Ovary (tissue), 7 donors: ENCODE measurements at regions not wholly inside any gene's neighbourhood (a gene's known extent, or its start where the extent isn't known, plus 50 kb on each side); places are given as distances from the start of the nearest gene placed in this dataset.

ENCODE experiments used
- DNase-seq, 5 donors: peaks; one replicate each; pipeline ENCODE4 v3.0.0-alpha.2; 2019 to 2020
- H3K27ac ChIP-seq, 2 donors: fragments of 200-600 bp; one replicate each; pipeline versions ENCODE4 v1.5.1 to v1.8.0; 2019 to 2022
- H3K27me3 ChIP-seq: fragments of 200-600 bp; one replicate; pipeline ENCODE4 v1.8.0; 2022
- H3K36me3 ChIP-seq: fragments of 200-600 bp; sonication (generic); one replicate; pipeline ENCODE4 v1.5.1; 2019
- H3K4me1 ChIP-seq: one replicate; pipeline ENCODE4 v1.8.1; 2013; ENCODE audit warnings: mild to moderate bottlenecking, moderate library complexity; ENCODE audit not compliant: insufficient read depth
- H3K4me3 ChIP-seq: fragments of 200-600 bp; sonication (generic); one replicate; pipeline ENCODE4 v1.5.1; 2017
- H3K9me3 ChIP-seq, 2 donors: fragments of 200-600 bp in 1 of 2; sonication (generic) in 1 of 2; one replicate each; pipeline versions ENCODE4 v1.5.1 to v1.8.1; 2013 to 2019; ENCODE audit warnings: mild to moderate bottlenecking in 1 of 2, moderate library complexity in 1 of 2
- EP300 ChIP-seq: sonication (generic); formaldehyde crosslinking; IDR thresholded peaks from one replicate; pipeline ENCODE4 v1.6.1; 2017; ENCODE audit warnings: antibody characterized with exemption
- POLR2A ChIP-seq: fragments of 450-650 bp; IDR thresholded peaks from one replicate; pipeline ENCODE4 v1.6.1; 2017; ENCODE audit warnings: antibody characterized with exemption, mild to moderate bottlenecking, moderate library complexity
- WGBS, 3 donors: extraction: QIAGEN DNeasy Blood & Tissue Kit in 1 of 3; methylation state at CpG; one replicate each; pipeline versions ENCODE4 v1.1.5 to v1.1.7; 2013 to 2017; 5-methylcytosine and 5-hydroxymethylcytosine counted together
- intact Hi-C, 4 donors: fragments of 100-400 bp; cut with DNase I; formaldehyde crosslinking; loops; one replicate each; pipeline versions ENCODE4 v1.11.0 to v1.15.1; 2022 to 2023
- TF ChIP-seq, protein P1 (sequence below), 3 donors: fragments of 450-650 bp in 2 of 3; fragments of 200-600 bp in 1 of 3; IDR thresholded peaks; one replicate each; pipeline versions ENCODE4 v1.5.1 to v1.8.0; 2016 to 2022; ENCODE audit warnings: antibody characterized with exemption in 3 of 3, mild to moderate bottlenecking in 1 of 3
- donor health status: DM: no; HTN: no; CAD: no; lungs with moderate emphysema.
- donor health status: DM: no; HTN: no; CAD: no.
- donor health status: Bipolar disorder and iron deficiency.
- donor health status: DM: no; HTN: no; CAD: no.
- donor health status: DM: yes; HTN: yes; CAD: no.

DNA sequence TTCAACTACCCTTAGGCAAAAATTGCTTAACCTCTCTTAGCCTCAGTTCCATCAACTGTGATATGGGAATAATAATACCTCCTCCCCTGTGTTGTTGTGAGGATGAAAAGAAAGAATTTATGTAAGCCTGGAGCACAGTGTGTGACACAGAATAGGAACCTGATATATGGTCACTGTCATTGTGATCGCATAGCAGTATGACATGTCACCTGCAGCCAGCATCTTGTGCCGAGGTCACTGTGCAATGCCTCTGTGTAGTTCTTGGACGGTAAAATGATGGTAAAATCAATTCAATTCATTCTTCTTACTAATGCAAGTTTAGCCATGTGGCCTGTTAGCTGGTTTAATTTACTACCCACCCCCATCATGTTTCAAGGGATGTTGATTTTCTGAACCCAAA lies 54.6 kb upstream of the GPR158 start:
- intact Hi-C loops: no loop called here
- H3K27ac ChIP-seq: no peak overlapping the region
- no peaks in the 10 kb centered on the region for H3K9me3 ChIP-seq
- no peaks in the 10 kb centered on the region for H3K36me3 ChIP-seq
- H3K4me1 ChIP-seq: no peaks in the 10 kb centered on the region
- no peak for TF ChIP-seq EP300
- TF ChIP-seq, protein P1, sequence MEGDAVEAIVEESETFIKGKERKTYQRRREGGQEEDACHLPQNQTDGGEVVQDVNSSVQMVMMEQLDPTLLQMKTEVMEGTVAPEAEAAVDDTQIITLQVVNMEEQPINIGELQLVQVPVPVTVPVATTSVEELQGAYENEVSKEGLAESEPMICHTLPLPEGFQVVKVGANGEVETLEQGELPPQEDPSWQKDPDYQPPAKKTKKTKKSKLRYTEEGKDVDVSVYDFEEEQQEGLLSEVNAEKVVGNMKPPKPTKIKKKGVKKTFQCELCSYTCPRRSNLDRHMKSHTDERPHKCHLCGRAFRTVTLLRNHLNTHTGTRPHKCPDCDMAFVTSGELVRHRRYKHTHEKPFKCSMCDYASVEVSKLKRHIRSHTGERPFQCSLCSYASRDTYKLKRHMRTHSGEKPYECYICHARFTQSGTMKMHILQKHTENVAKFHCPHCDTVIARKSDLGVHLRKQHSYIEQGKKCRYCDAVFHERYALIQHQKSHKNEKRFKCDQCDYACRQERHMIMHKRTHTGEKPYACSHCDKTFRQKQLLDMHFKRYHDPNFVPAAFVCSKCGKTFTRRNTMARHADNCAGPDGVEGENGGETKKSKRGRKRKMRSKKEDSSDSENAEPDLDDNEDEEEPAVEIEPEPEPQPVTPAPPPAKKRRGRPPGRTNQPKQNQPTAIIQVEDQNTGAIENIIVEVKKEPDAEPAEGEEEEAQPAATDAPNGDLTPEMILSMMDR (IDR thresholded peaks at IDR 0.05): no peak
- no peak for TF ChIP-seq POLR2A
- no peaks in the 10 kb centered on the region for H3K27me3 ChIP-seq
- DNase-seq: no peak
- 90 to 95% (median 91%) methylated on average over 3 of the region's 3 CpGs for WGBS, 3 donors
- no peak overlapping the region for H3K4me3 ChIP-seq
